Fibroblast of villous mesenchyme (primary cell): ENCODE measurements at regions not wholly inside any gene's neighbourhood (a gene's known extent, or its start where the extent isn't known, plus 50 kb on each side); places are given as distances from the start of the nearest gene placed in this dataset.

ENCODE experiments used
- DNase-seq: peaks from one replicate; pipeline ENCODE4 v3.0.0-alpha.2; 2010; ENCODE audit warnings: low read depth
- H3K4me3 ChIP-seq: 2 replicates; pipeline ENCODE4 v1.5.1; 2011; ENCODE audit warnings: low read depth, mild to moderate bottlenecking, low read length
- TF ChIP-seq, protein P1 (sequence below): IDR thresholded peaks from 2 replicates; pipeline ENCODE4 v1.5.1; 2012; ENCODE audit warnings: low read depth, mild to moderate bottlenecking, low read length; ENCODE audit not compliant: insufficient read depth

DNA sequence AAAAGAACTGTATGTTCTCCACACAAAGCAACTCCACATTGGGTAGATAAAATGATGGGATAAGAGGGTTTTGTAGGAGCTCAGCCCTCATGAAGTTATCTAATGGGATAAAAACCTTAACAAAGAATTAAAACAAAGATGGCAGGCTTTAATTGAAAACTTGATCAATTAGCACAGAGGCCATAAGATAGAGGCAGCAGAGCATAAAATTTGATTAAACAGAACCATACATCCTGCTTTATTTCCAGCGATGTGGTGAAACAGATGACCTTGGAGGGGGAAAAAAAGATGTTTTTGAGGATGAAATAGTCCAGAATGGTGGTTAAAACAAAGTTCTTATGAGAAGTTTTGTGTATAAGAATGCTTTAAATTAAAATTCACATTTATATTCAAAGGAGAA is 130.9 kb upstream of the ALCAM start:
- no peak for DNase-seq
- H3K4me3 ChIP-seq: no peak overlapping the region
- TF ChIP-seq, protein P1, sequence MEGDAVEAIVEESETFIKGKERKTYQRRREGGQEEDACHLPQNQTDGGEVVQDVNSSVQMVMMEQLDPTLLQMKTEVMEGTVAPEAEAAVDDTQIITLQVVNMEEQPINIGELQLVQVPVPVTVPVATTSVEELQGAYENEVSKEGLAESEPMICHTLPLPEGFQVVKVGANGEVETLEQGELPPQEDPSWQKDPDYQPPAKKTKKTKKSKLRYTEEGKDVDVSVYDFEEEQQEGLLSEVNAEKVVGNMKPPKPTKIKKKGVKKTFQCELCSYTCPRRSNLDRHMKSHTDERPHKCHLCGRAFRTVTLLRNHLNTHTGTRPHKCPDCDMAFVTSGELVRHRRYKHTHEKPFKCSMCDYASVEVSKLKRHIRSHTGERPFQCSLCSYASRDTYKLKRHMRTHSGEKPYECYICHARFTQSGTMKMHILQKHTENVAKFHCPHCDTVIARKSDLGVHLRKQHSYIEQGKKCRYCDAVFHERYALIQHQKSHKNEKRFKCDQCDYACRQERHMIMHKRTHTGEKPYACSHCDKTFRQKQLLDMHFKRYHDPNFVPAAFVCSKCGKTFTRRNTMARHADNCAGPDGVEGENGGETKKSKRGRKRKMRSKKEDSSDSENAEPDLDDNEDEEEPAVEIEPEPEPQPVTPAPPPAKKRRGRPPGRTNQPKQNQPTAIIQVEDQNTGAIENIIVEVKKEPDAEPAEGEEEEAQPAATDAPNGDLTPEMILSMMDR: no peak

DNA sequence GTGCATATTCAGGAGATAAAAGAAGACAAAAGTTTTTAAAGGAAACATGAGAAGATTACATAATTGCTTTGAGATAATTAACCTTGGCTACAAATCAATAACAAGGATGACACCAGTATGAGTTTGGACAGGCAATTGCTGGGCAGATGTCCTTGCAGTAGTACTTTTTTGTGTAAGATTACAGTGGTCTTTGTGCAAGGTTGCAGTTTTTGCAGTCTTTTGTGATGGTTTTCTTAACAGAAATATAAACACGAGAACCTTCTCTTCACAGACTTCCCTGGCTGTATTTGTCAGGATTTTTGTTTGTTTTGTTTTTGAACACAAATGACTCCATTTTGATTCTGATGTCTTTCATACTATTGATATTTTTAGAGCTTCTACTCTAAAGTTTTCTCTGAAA is 128.3 kb upstream of the ALCAM start:
- no peak for DNase-seq
- H3K4me3 ChIP-seq: no peak overlapping the region
- TF ChIP-seq, protein P1: no peak

DNA sequence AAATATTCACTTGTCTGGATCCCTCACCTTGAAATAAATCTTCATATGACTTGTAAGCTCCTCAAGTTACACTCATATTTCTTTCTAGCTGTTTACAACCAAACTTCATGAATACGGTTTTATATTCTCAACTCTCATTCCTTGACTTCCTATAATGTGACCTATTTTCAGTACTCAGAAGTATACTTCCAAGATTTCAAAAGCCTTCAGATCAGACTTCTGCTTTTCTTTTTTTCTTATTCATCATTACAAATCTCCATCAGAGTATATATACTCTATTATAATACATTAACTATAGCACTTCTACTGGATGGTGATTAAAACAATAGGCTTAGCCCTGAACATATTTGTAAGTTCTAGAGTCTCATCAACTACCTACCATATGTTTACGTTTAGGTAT is 123.6 kb upstream of the ALCAM start:
- no peak for DNase-seq
- TF ChIP-seq, protein P1: no peak

DNA sequence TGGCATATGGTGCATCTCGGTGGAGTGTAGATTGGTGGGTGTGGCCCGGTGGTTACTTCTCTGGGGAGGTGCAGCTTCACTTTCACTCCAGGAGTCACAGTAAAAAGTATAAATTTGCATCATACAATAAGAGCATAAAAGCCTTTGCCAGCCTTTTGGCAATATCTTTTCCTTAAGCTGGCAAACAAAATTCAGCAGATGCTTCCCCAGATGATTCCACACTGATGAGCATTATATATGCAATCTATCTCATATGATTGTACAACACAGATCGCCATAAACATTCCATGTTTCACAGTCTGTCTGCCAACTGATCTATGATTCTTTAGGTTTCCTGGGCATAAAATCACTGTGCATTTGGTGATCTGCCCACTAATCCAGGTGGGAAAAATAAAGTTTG is 120.2 kb upstream of the ALCAM start:
- TF ChIP-seq, protein P1: no peak
- DNase-seq: no peak
- H3K4me3 ChIP-seq: no peak overlapping the region

More for the DNA sequence above, 123.6 kb upstream of the ALCAM start:
- no peak overlapping the region for H3K4me3 ChIP-seq

DNA sequence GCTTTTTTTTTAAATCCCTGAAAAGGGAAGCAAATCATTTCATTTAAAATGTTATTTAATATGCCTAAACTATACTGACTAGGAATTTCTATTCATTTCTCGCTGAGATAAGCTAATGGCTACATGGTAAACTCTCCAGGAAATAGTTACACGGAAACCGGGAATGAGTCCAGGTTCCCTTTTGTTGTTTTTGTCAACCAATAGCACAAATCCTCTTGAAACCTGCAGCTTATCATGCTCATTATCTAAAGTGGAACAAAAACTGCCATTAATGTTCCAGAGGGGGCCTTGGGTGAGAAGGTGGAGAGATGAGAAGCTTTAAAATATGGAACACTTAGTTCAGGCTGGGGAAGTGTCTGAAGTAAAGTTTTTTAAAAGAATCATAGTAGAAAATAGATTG is 113.5 kb upstream of the ALCAM start:
- DNase-seq: no peak
- TF ChIP-seq, protein P1: no peak
- H3K4me3 ChIP-seq: no peak overlapping the region

DNA sequence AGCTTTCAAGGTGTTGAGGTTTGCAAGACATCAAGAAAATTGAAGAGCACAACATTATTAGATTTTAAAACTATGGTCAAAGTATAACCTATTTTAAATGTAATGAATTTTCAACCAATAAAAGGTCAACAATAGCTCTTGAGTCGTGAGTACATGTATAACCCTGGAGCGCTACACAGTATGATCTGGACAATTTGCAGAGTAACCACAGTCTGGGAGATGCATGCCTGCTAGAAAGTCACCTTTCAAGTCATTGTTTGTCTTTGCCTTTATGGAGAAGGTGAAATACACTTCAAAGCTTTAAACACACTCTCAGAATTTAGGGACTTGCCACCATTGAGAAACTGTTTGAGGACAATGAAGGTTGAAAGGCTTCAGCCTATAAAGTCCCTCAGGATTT is 112.6 kb upstream of the ALCAM start:
- no peak for DNase-seq
- H3K4me3 ChIP-seq: no peak overlapping the region
- TF ChIP-seq, protein P1: no peak

DNA sequence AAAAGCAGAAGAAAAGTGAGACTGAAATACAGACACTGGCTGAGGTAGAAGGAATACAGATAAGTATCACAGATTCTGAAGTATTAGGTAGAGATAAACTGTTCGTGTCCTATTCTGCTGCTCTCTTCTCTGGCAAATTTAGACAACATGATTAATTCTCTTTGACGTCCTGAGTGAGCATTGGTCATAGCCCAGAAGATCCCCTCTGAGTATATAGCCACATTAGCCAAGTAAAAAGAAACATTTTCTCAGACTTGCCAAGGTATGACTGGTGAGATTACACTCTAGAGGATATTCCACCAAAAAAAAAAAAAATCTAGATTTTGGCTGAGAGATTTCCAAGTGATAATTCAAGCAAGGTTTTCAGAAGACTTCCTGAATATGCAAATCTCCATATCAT is 111.4 kb upstream of the ALCAM start:
- H3K4me3 ChIP-seq: no peak overlapping the region
- DNase-seq: no peak
- TF ChIP-seq, protein P1: no peak
